GM19463 (cell line): ENCODE measurements at regions not wholly inside any gene's neighbourhood (a gene's known extent, or its start where the extent isn't known, plus 50 kb on each side); places are given as distances from the start of the nearest gene placed in this dataset.

Experiments used
- ATAC-seq: cut with Tn5 transposase; IDR thresholded peaks from one replicate; pipeline ENCODE4 v1.9.1; 2021; ENCODE audit warnings: mild to moderate bottlenecking, moderate library complexity; ENCODE audit not compliant: unreplicated experiment

- ATAC-seq, result no peak
These were observed 257.8 kb downstream of the NR2F1-AS1 start for GRCh38 chr5:93322974-93323860.

GRCh38 chr5:93320920-93321445 lies 260.0 kb downstream of the NR2F1-AS1 start:
- ATAC-seq, result no peak

- no peak for ATAC-seq
These were observed 267.3 kb downstream of the NR2F1-AS1 start for GRCh38 chr5:93313672-93314071.

- ATAC-seq, result no peak
These were observed 269.1 kb downstream of the NR2F1-AS1 start for GRCh38 chr5:93311881-93312280.

GRCh38 chr5:93307557-93307956 lies 273.5 kb downstream of the NR2F1-AS1 start:
- ATAC-seq, result no peak

GRCh38 chr5:93305984-93306383 lies 275.0 kb downstream of the NR2F1-AS1 start:
- ATAC-seq, result no peak

GRCh38 chr5:93304456-93305250 lies 276.4 kb downstream of the NR2F1-AS1 start:
- ATAC-seq, result no peak

GRCh38 chr5:93303291-93303691 lies 277.7 kb downstream of the NR2F1-AS1 start:
- ATAC-seq, result no peak

GRCh38 chr5:93302711-93303110 lies 278.3 kb downstream of the NR2F1-AS1 start:
- ATAC-seq, result no peak

- no peak for ATAC-seq
These were observed 280.1 kb downstream of the NR2F1-AS1 start for GRCh38 chr5:93300945-93301344.

- ATAC-seq, result no peak
These were observed 280.6 kb downstream of the NR2F1-AS1 start for GRCh38 chr5:93300309-93300923.

- no peak for ATAC-seq
These were observed 281.2 kb downstream of the NR2F1-AS1 start for GRCh38 chr5:93299681-93300308.

GRCh38 chr5:93297116-93297515 lies 283.9 kb downstream of the NR2F1-AS1 start:
- ATAC-seq, result no peak

- ATAC-seq, result no peak
These were observed 284.7 kb downstream of the NR2F1-AS1 start for GRCh38 chr5:93296338-93296737.

GRCh38 chr5:93294996-93295395 lies 286.0 kb downstream of the NR2F1-AS1 start:
- ATAC-seq, result no peak

GRCh38 chr5:93294199-93294598 lies 286.8 kb downstream of the NR2F1-AS1 start:
- no peak for ATAC-seq

GRCh38 chr5:93289942-93290341 lies 291.1 kb downstream of the NR2F1-AS1 start:
- no peak for ATAC-seq

- ATAC-seq, result no peak
These were observed 295.6 kb downstream of the NR2F1-AS1 start for GRCh38 chr5:93285461-93285860.

GRCh38 chr5:93281980-93282772 lies 298.8 kb downstream of the NR2F1-AS1 start:
- ATAC-seq, result no peak

GRCh38 chr5:93280518-93280917 lies 300.5 kb downstream of the NR2F1-AS1 start:
- ATAC-seq, result no peak
